Keratinocyte (primary cell): ENCODE measurements at regions not wholly inside any gene's neighbourhood (a gene's known extent, or its start where the extent isn't known, plus 50 kb on each side); places are given as distances from the start of the nearest gene placed in this dataset.
A peak's percentile ranks its signal among the peaks of the same experiment; 100 is the strongest.

Experiments
- CTCF ChIP-seq, 3 experiments: IDR thresholded peaks in 1 of 3; conservative IDR thresholded peaks in 1 of 3; optimal IDR thresholded peaks in 1 of 3; 2 replicates in 2 of 3; 3 replicates in 1 of 3; pipeline versions ENCODE3 to v1.5.1; 2011; ENCODE audit warnings: low read length in 3 of 3, mild to moderate bottlenecking in 3 of 3, moderate library complexity in 2 of 3, control low read depth in 1 of 3, inconsistent platforms in 1 of 3; ENCODE audit not compliant: insufficient read depth in 2 of 3; ENCODE audit errors: extremely low read depth in 1 of 3
- EZH2 ChIP-seq: IDR thresholded peaks from one replicate; pipeline ENCODE4 v1.6.1; 2012; ENCODE audit warnings: inconsistent platforms, mild to moderate bottlenecking, low read length, moderate library complexity

DNA sequence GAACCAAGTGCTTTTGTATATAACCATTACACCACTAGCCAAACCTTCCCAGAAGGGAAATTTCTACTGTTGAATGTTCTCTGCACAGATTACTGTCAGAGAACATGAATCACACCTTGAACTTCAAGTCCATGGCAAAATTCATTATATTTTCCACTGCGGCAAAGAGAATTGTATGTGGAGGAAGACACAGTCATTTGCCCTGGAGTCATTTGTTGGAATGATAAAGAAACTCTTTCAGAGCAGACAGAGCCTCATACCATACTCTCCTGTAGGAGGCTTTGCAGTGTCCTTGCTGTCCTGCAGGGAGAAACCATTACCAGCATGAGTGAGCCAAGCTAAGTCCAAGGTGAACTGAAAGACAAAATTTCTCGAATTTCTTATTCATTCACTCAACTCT lies 369.0 kb downstream of the ARHGEF28 start:
- TF ChIP-seq CTCF (optimal IDR thresholded peaks at IDR 0.05 in 1 of 3, IDR thresholded peaks at IDR 0.05 in 1 of 3, conservative IDR thresholded peaks at IDR 0.05 in 1 of 3; ENCODE audit: extremely low read depth in 1 of 3, insufficient read depth in 2 of 3, low read length in 3 of 3) (peak; percentile 29 to 58 (median 46)), EZH2 (no peak)
